ENCODE measurements at regions not wholly inside any gene's neighbourhood (a gene's known extent, or its start where the extent isn't known, plus 50 kb on each side); places are given as distances from the start of the nearest gene placed in this dataset.

DNA sequence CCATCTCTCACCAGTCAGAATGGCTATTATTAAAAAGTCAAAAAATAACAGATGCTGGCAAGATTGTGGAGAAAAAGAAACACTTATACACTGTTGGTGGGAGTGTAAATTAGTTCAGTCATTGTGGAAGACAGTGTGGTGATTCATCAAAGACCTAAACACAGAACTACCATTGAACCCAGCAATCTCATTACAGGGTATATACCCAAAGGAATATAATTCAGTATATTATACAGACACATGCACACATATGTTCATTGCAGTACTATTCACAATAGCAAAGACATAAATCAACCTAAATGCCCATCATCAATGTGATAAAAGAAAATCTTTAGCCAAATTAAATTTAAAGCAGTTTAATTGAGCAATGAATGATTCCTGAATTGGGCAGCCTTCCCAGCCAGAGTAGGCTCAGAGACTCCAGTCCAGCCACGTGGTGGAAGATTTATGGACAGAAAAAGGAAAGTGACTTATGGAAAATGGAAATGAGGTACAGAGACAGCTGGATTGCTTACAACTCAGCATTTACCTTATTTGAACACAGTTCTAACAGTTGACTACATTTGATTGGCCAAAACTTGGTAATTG lies 377.1 kb upstream of the SLC39A10 start:
- no TSS peak for BruUV-seq (replicated peaks)
- H3K9me3 ChIP-seq (ENCODE audit: insufficient read depth, low read depth): no peaks in the 10 kb centered on the region
- CTCF ChIA-PET: no interaction called here

GRCh38 chr2:195270466-195271039 lies 386.5 kb upstream of the SLC39A10 start:
- BruUV-seq (replicated peaks): no TSS peak
- CTCF ChIA-PET: no interaction called here
- POLR2A ChIA-PET (ENCODE audit: unreplicated experiment): no interaction called here

More for the DNA sequence above, 377.1 kb upstream of the SLC39A10 start:
- Histone ChIP-seq H3K4me1 (replicated peaks; ENCODE audit: insufficient read depth) (no peaks in the 10 kb centered on the region), H3F3A (ENCODE audit: insufficient read depth, low read depth) (no peaks in the 10 kb centered on the region), H3K27ac (no peak overlapping the region), H3K4me3 (no peak overlapping the region), H3K9me2 (ENCODE audit: insufficient read depth) (no peaks in the 10 kb centered on the region), H3K4me2 (no peak overlapping the region), H3K79me2 (ENCODE audit: low read depth) (no peaks in the 10 kb centered on the region), H4K20me1 (ENCODE audit: insufficient read depth) (no peaks in the 10 kb centered on the region), H3K36me3 (ENCODE audit: low read depth) (no peaks in the 10 kb centered on the region), H3K27me3 (ENCODE audit: insufficient read depth, low read depth) (no peaks in the 10 kb centered on the region), H2AFZ (no peak overlapping the region)
- intact Hi-C loops (cut with micrococcal nuclease; ENCODE audit: unreplicated experiment): no loop called here
- DNase-seq: no peak
- POLR2A ChIA-PET (ENCODE audit: unreplicated experiment): no interaction called here
- TF ChIP-seq, protein P1, sequence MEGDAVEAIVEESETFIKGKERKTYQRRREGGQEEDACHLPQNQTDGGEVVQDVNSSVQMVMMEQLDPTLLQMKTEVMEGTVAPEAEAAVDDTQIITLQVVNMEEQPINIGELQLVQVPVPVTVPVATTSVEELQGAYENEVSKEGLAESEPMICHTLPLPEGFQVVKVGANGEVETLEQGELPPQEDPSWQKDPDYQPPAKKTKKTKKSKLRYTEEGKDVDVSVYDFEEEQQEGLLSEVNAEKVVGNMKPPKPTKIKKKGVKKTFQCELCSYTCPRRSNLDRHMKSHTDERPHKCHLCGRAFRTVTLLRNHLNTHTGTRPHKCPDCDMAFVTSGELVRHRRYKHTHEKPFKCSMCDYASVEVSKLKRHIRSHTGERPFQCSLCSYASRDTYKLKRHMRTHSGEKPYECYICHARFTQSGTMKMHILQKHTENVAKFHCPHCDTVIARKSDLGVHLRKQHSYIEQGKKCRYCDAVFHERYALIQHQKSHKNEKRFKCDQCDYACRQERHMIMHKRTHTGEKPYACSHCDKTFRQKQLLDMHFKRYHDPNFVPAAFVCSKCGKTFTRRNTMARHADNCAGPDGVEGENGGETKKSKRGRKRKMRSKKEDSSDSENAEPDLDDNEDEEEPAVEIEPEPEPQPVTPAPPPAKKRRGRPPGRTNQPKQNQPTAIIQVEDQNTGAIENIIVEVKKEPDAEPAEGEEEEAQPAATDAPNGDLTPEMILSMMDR (conservative IDR thresholded peaks at IDR 0.05): no peak
- no peak for TF ChIP-seq EZH2 (IDR thresholded peaks at IDR 0.05; ENCODE audit: low read depth)

DNA sequence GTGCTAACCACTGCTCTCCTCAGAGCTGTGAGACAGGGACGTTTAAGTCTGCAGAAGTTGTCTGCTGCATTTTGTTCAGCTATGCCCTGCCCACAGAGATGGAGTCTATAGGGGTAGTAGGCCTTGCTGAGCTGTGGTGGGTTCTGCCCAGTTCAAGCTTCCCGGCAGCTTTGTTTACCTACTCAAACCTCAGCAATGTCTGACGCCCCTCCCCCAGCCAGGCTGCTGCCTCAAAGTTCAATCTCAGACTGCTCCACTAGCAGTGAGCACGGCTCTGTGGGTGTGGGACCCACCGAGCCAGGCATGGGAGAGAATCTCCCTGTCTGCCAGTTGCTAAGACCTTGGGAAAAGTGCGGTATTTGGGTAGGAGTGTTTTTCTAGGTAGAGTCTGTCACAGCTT lies 387.8 kb upstream of the SLC39A10 start:
- H3K4me2 ChIP-seq: no peak overlapping the region
- TF ChIP-seq, protein P1 (conservative IDR thresholded peaks at IDR 0.05): no peak
- no peak for TF ChIP-seq EZH2 (IDR thresholded peaks at IDR 0.05; ENCODE audit: low read depth)
- H2AFZ ChIP-seq: no peak overlapping the region
- H3K4me1 ChIP-seq (replicated peaks; ENCODE audit: insufficient read depth): no peaks in the 10 kb centered on the region
- H4K20me1 ChIP-seq (ENCODE audit: insufficient read depth): no peaks in the 10 kb centered on the region
- DNase-seq: no peak
- no peak overlapping the region for H3K27ac ChIP-seq
- no peaks in the 10 kb centered on the region for H3K27me3 ChIP-seq (ENCODE audit: insufficient read depth, low read depth)
- no peaks in the 10 kb centered on the region for H3K36me3 ChIP-seq (ENCODE audit: low read depth)
- H3K4me3 ChIP-seq: no peak overlapping the region
- CTCF ChIA-PET: no interaction called here
- POLR2A ChIA-PET (ENCODE audit: unreplicated experiment): no interaction called here
- intact Hi-C loops (cut with micrococcal nuclease; ENCODE audit: unreplicated experiment): no loop called here
- no peaks in the 10 kb centered on the region for H3K9me3 ChIP-seq (ENCODE audit: insufficient read depth, low read depth)
- no TSS peak for BruUV-seq (replicated peaks)
- no peaks in the 10 kb centered on the region for H3K9me2 ChIP-seq (ENCODE audit: insufficient read depth)
- no peaks in the 10 kb centered on the region for H3F3A ChIP-seq (ENCODE audit: insufficient read depth, low read depth)
- no peaks in the 10 kb centered on the region for H3K79me2 ChIP-seq (ENCODE audit: low read depth)

More at GRCh38 chr2:195270466-195271039, 386.5 kb upstream of the SLC39A10 start:
- DNase-seq: no peak
- no peaks in the 10 kb centered on the region for H3K4me1 ChIP-seq (replicated peaks; ENCODE audit: insufficient read depth)
- H3K4me2 ChIP-seq: no peak overlapping the region
- no peaks in the 10 kb centered on the region for H4K20me1 ChIP-seq (ENCODE audit: insufficient read depth)
- H3F3A ChIP-seq (ENCODE audit: insufficient read depth, low read depth): no peaks in the 10 kb centered on the region
- H3K27me3 ChIP-seq (ENCODE audit: insufficient read depth, low read depth): no peaks in the 10 kb centered on the region
- intact Hi-C loops (cut with micrococcal nuclease; ENCODE audit: unreplicated experiment): no loop called here
- H3K27ac ChIP-seq: no peak overlapping the region
- no peaks in the 10 kb centered on the region for H3K79me2 ChIP-seq (ENCODE audit: low read depth)
- no peaks in the 10 kb centered on the region for H3K9me2 ChIP-seq (ENCODE audit: insufficient read depth)
- no peak for TF ChIP-seq EZH2 (IDR thresholded peaks at IDR 0.05; ENCODE audit: low read depth)
- TF ChIP-seq, protein P1 (conservative IDR thresholded peaks at IDR 0.05): no peak
- H3K4me3 ChIP-seq: no peak overlapping the region
- H3K36me3 ChIP-seq (ENCODE audit: low read depth): no peaks in the 10 kb centered on the region
- no peaks in the 10 kb centered on the region for H3K9me3 ChIP-seq (ENCODE audit: insufficient read depth, low read depth)
- H2AFZ ChIP-seq: no peak overlapping the region

All from PC-9 (cell line).